HT-29 (cell line): ENCODE measurements at regions not wholly inside any gene's neighbourhood (a gene's known extent, or its start where the extent isn't known, plus 50 kb on each side); places are given as distances from the start of the nearest gene placed in this dataset.

Experiments used
- DNase-seq: peaks from one replicate; pipeline ENCODE4 v3.0.0-alpha.2; 2015; ENCODE audit warnings: low spot score

DNA sequence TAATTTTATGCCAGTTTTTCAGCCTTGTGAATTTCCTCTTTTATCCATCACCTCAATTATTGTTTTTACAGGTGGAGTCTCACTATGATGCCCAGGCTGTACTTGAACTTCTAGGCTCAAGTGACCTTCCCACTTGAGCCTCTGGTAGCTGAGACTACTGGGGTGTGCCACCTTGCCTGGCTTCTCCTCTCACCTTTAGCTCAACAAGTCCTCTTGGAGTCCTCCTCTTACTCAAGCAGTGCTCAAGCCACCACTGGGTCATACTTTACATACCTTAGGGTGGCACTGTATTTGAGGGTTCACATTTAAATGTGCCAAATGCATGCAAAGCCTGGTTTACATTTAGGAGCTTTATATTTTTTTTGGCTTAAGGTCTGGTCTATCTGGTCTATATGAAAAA, 350.1 kb upstream of the MCTP2 start:
- no peak for DNase-seq

GRCh38 chr15:93880358-93880757, 351.0 kb upstream of the MCTP2 start:
- DNase-seq, result no peak

DNA sequence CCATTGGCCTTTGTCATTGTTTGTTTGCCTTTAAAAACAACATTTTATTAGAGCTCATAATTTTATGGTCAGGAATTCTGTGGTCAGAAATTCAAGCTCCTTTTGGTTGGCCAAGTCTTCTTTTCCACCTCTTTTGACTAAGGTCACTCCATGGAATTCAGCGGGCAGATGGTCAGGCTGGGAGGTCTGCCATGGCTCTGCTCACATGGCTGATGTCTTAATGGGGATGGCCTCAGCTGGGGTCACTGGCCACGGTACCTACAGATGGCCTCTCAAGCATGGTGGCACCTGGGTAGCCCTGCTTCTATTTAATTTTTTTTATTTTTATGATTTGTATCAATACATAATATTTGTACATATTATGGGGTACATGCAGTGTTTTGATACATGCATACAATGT, 360.8 kb upstream of the MCTP2 start:
- no peak for DNase-seq

- no peak for DNase-seq
Measured at GRCh38 chr15:93866948-93867347, 364.4 kb upstream of the MCTP2 start.

GRCh38 chr15:93866476-93866875, 364.9 kb upstream of the MCTP2 start:
- DNase-seq, result no peak

- no peak for DNase-seq
Measured at GRCh38 chr15:93865586-93865985, 365.8 kb upstream of the MCTP2 start.

GRCh38 chr15:93862791-93863190, 368.6 kb upstream of the MCTP2 start:
- no peak for DNase-seq

DNA sequence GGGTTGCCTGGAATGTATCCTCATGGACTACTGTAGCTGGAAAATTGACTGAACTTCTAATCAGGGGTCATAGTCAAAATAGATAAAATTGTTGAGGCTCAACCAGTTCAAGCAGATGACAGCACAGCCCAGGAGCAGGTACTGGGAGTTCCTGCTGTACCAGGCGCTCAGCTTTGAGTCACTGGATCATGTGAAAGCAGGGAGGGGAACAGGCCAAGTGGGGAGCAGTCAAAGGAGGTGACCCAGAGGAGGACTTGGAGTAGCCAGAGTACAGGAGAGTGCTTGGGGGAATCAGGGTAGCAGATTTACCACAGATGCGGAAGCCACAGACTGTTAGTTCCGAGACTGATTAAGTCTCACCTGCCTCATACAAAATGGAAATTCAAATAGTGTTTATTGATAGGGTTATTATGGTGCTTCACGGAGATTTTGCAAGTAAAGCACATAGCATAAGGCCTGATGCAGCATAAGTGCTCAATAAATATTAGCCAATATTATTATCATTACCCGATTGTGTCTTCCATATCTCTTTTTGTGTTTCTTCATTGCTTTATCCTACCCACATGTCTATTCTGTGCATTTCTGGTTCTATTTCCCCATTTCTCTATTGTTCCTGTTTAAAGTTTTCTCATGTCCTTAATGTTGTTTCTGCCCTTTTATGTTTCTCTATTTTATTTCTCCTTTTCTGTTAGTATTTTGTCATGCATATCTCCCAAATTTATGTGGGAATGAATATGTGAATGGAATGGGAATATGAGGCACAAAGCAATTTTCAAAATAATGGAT, 369.2 kb upstream of the MCTP2 start:
- DNase-seq, result no peak

GRCh38 chr15:93861413-93861812, 369.9 kb upstream of the MCTP2 start:
- DNase-seq, result no peak

DNA sequence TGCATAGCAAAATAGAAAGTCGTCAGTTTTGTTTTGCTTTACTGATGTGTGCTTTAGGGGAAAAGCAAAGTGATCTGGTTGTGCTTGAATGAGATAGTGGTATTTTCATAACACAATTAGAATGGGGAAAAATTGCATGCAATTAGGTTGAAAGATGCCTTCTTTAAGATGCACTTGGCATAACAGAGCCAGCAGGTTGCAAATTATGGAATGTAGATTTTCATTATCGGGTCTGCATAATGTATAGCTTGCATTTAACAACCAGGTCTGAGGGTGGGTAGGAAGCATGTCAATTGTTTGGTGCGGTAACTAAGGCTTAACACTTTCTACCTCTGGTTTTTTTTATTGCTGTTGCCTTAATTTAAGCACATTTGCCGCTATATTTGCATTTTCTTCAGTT, 370.7 kb upstream of the MCTP2 start:
- DNase-seq, result no peak

DNA sequence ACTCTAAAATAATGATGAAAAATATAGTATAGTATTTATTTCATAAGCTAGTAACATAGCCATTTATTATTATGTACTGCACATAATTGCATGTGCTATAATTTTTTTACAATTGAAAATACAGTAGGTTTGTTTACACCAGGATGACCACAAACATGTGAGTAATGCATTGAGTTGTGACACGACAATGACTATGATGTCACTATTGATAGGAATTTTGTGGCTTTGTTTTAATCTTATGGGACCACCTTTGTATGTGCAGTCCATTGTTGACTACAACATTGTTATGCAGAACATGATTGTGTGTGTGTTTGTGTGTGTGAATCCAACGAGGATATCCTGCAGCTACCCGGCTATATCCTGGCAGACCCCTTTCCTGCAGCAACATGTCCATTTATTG, 372.2 kb upstream of the MCTP2 start:
- no peak for DNase-seq

DNA sequence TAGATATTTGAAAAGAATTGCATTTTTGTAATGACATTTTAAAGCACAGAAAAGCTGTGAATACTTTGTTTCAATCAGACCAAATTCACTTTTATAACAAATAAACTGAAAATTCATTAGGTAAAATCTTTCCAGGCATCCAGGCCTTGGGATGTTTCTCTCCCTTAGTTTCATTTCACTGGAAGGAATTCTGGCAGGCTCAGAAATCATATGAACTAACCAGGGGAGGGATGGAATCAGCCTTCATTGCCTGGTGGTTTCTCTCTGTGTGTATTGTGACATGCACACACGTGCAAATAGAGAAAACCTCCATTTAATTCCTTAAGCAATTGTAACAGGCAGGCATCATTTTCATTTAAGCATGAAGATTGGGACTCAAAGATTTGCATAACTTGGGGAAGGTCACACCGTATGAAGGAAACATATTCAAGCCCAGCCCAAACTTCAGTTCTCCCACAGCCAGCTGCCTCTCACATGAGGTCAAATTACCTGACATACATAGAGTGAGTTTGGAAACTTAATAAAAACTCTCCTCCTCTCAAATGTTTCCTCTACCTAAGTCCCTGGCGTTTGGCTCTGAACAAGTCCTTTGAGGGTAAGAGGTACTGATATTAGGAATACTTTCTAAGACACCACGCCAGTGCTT, 376.1 kb upstream of the MCTP2 start:
- DNase-seq, result no peak

- DNase-seq, result no peak
Measured at GRCh38 chr15:93854088-93854487, 377.3 kb upstream of the MCTP2 start.

DNA sequence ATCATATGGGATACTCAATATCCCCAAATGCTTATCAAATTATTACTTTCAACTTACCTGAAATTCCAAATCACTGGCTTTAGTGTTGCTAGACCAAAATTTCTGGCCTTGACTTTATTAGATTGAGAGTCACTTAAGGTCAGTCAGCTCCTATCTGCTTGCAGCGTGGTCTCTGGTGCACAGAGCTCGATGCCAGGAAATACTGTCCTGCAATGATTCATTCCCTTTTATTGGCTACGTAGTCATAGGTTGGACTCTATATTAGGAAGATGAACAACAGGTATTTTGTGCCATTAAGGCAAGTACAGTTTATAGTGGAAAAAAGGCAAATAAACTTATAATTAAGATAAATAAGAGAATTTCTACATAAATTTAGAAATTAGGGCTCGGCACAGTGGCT, 378.6 kb upstream of the MCTP2 start:
- DNase-seq, result no peak

GRCh38 chr15:93848490-93848889, 382.9 kb upstream of the MCTP2 start:
- DNase-seq, result no peak

DNA sequence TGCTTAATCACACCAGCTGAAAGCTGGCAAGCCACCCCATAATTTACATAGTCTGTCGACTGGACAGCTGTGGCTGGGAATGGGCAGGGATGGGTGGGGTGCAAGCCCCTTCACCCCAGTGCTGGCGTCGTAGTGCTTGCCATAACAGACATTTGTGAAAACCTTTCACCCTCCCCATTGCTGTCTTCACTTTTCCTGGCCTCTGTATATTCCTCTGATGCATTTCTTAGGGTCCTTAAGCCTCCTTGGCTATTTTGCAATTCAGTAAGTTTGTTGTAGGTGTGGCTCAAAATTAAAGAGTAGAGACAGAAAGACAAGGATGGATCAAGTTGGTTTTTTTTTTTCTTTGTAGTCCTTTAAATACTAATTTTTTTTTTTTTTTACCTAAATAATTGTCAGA, 383.3 kb upstream of the MCTP2 start:
- DNase-seq, result no peak

- no peak for DNase-seq
Measured at GRCh38 chr15:93846148-93846547, 385.2 kb upstream of the MCTP2 start.

DNA sequence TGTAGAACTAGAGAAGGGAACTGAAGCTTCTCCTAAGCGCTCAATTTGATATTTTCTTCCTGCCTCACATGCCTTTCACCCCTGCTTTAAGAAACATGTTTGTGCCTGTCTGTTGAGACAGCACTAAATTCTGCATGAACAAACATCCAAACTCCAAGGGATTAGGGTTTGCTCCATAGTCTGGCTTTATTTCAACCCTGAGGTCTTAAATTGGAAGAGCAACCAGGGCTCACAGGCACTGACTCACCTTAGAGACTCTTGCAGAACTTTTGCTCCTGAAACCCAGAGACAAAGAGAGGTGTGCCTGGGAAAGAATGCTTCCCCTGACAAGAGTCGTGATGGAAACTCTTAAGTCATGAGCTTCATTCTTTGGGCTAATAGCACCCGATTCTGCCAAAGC, 393.9 kb upstream of the MCTP2 start:
- DNase-seq, result no peak

DNA sequence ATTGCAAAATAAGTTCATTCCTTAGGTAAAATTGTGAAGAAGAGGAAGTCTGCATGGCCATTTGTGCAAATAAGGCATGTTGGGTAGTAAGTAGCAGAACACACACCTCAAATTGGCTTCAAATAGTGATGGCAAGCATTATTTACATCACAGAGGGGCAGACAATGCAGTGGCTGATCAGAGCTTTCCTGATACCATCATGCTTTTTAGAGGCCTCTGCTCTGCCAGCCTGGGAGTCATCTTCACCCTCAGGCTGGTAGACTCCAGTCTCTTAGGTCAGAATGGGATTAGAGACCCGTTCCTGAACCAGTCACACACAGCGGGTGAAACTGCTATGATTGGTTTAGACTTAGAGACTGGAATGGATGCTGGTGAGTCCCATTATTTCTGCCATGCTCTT, 396.0 kb upstream of the MCTP2 start:
- DNase-seq, result no peak

DNA sequence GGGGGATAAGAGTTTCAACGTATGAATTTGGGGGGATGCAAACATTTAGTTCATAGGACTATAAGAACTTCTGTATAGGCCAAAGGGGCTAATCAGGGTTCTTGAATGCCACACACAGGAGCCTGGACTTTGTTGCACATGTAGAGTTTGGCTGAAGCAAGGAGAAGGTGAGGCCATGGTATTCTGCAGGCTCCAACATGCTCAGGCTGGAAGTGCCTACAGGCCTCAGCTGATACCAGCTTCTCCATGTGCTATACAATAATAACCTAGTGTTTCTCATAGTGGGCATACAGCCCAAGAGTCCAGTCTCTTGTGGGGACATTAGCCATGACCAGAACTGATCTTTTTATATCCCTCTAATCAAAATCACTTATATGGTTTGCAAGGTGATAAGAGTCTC, 399.7 kb upstream of the MCTP2 start:
- DNase-seq, result no peak

DNA sequence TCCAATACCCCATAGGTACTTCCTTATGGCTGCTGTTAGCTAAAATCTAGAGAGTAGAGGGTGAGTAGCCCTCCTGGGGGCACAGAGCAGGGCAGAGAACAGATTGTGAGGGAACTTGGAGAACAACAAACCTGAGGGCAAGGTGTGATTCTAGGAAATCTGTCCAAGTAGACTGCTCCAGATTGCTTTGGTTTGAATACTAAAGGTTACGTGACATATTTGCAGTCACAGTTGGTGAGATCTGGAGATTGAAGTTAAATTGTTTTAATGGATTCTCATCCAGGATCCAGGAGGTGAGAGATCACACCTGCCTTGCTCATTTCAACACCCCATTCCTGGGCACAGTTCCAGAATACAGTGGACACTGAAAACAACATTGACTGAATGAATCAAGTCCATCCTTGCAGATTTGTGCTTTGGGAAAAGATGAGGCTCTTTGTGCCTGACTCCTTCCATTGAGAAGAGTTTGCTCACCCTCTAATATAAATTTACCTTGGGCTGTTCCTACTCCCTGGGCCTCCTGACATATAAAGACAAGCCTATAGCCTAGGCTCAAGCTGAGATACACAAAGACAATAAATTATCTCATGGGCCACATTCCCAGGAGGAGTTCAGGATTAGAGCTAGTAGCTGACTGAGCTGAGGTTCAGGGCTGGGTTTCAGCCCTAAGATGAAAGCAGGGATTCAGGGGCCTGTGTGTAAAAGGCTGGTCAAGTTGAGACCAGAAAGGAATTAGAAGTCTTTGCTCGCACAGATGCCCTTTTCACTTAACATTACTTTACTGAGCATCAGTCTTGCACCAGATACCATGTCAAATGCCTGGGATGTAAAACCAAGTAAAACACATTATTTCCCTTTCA, 400.9 kb upstream of the MCTP2 start:
- no peak for DNase-seq

- DNase-seq, result no peak
Measured at GRCh38 chr15:93829115-93829870, 402.1 kb upstream of the MCTP2 start.
